ENCODE measurements at regions not wholly inside any gene's neighbourhood (a gene's known extent, or its start where the extent isn't known, plus 50 kb on each side); places are given as distances from the start of the nearest gene placed in this dataset.
"Not testable (repeated sequence)": the region's sequence is repeated elsewhere in the genome, so short reads cannot be mapped to it uniquely, and the experiment has no call there.

- no peak for DNase-seq
These were observed 404.8 kb downstream of the EPHA5 start for GRCh38 chr4:65265526-65265925.

- DNase-seq, result no peak
These were observed 411.0 kb downstream of the EPHA5 start for GRCh38 chr4:65259296-65259695.

GRCh38 chr4:65250916-65251315 lies 419.4 kb downstream of the EPHA5 start:
- no peak for DNase-seq

GRCh38 chr4:65249111-65249510 lies 421.2 kb downstream of the EPHA5 start:
- no peak for DNase-seq

GRCh38 chr4:65242156-65242846 lies 428.0 kb downstream of the EPHA5 start:
- DNase-seq, result no peak

- no peak for DNase-seq
These were observed 428.9 kb downstream of the EPHA5 start for GRCh38 chr4:65241257-65241997.

GRCh38 chr4:65234061-65234460 lies 436.2 kb downstream of the EPHA5 start:
- no peak for DNase-seq

GRCh38 chr4:65227628-65228027 lies 442.7 kb downstream of the EPHA5 start:
- DNase-seq, result no peak

- DNase-seq, result no peak
These were observed 446.7 kb downstream of the EPHA5 start for GRCh38 chr4:65223601-65224000.

GRCh38 chr4:65223074-65223473 lies 447.2 kb downstream of the EPHA5 start:
- DNase-seq, result not testable (repeated sequence)

- no peak for DNase-seq
These were observed 453.1 kb downstream of the EPHA5 start for GRCh38 chr4:65217179-65217578.

GRCh38 chr4:65202853-65203236 lies 467.4 kb downstream of the EPHA5 start:
- DNase-seq, result no peak

GRCh38 chr4:65202165-65202852 lies 468.0 kb downstream of the EPHA5 start:
- no peak for DNase-seq

GRCh38 chr4:65195666-65196065 lies 474.6 kb downstream of the EPHA5 start:
- no peak for DNase-seq

GRCh38 chr4:65195002-65195401 lies 475.3 kb downstream of the EPHA5 start:
- DNase-seq, result no peak

GRCh38 chr4:65193985-65194384 lies 476.3 kb downstream of the EPHA5 start:
- DNase-seq, result no peak

- DNase-seq, result no peak
These were observed 479.5 kb downstream of the EPHA5 start for GRCh38 chr4:65190780-65191179.

- DNase-seq, result no peak
These were observed 494.7 kb downstream of the EPHA5 start for GRCh38 chr4:65175585-65175984.

GRCh38 chr4:65170768-65171514 lies 499.3 kb downstream of the EPHA5 start:
- no peak for DNase-seq

- no peak for DNase-seq
These were observed 502.6 kb downstream of the EPHA5 start for GRCh38 chr4:65167719-65168118.

GRCh38 chr4:65152205-65152604 lies 518.1 kb downstream of the EPHA5 start:
- DNase-seq, result no peak

GRCh38 chr4:65139998-65140397 lies 530.3 kb downstream of the EPHA5 start:
- DNase-seq, result no peak

- no peak for DNase-seq
These were observed 544.1 kb downstream of the EPHA5 start for GRCh38 chr4:65126200-65126599.
